Medulla oblongata (tissue), 1 donor: ENCODE measurements at regions not wholly inside any gene's neighbourhood (a gene's known extent, or its start where the extent isn't known, plus 50 kb on each side); places are given as distances from the start of the nearest gene placed in this dataset.
"Not testable (repeated sequence)": the region's sequence is repeated elsewhere in the genome, so short reads cannot be mapped to it uniquely, and the experiment has no call there.

Experiments
- DNase-seq: peaks from one replicate; pipeline ENCODE4 v3.0.0-alpha.2; 2015; ENCODE audit errors: extremely low spot score

DNA sequence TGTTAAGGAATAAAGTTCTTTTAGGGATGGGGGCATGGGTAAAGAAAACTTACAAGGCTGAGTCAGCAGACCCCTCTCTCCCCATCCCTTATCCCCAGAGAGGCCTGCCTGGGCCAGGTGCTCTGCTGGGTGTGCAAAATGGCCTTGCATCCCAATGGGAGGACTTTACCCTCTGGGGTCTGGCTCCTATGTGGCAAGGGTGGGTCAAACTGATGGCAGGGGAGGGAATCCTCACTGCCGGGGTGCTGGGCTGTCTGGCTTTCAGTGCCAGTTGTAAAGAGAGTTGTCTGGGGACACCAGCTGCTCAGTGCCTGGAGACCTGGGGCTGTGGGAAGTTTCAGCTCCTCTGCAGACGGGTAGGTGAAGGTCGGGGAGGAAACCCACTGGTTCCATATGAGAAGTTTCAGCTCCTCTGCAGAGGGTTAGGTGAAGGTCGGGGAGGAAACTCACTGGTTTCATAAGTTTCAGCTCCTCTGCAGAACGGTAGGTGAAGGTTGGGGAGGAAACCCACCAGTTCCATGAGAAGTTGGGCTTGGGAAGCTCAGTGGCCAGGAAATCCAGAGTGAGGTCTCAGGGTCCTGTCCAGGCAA is 127.2 kb upstream of the PODXL start:
- DNase-seq: no peak

DNA sequence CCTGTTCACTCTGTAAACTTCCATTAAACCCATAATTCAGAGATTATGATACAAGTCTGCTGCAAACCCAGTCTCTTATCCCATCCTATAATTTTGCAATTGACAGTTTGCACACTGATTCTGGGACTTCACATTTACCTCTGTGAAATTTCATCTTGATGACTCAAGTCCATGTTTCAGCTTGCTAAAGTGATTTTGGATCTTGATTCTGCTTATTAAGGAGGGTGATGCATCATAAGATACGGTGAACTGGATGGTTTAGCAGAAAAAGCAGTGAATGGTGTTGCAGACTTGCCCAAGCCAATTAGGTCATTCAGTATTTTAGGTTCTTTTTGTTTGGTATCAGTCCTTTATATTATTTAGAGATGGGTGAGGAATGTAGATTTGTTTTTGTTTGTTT is 125.5 kb upstream of the PODXL start:
- DNase-seq: no peak

DNA sequence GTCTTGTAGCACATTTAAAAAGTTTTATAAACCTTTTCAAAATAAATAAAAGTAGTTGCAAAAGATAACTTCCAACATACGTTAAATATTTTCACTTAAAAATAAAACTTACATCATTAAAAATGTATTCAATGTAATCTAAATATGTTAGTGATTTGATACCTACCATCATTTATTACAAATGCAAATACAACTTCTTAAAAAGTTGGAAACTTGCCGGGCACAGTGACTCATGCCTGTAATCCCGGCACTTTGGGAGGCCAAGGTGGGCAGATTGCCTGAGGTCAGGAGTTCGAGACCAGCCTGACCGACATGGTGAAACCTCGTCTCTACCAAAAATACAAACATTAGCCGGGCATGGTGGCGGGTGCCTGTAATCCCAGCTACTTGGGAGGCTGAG is 122.6 kb upstream of the PODXL start:
- not testable (repeated sequence) for DNase-seq

DNA sequence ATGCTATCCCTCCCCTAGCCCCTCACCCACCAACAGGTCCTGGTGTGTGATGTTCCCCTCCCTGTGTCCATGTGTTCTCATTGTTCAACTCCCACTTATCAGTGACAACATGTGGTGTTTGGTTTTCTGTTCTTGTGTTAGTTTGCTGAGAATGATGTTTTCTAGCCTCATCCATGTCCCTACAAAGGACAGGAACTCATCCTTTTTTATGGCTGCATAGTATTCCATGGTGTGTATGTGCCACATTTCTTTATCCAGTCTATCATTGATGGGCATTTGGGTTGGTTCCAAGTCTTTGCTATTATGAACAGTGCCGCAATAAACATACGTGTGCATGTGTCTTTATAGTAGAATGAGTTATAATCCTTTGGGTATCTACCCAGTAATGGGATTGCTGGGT is 120.4 kb upstream of the PODXL start:
- DNase-seq: not testable (repeated sequence)

DNA sequence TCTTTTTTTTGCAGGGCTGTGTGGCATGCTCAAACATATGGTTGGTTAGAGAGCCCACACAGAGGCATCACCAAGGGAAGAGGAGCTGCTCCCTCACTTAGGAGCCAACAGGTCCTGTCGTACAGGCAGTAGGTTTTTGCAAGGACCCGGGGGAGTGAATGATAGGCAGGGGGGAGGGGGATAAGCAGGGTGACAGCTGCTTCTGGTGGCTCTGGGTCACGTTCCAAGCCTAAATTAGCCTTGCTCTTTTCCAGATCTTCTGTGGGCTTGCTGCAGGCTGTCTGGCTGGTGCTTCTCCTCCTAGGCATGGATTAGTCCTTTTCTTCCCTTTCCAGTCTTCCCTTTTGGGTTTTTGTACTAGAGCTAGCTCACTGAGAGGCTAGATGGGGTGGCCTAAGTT is 117.7 kb upstream of the PODXL start:
- DNase-seq: no peak

DNA sequence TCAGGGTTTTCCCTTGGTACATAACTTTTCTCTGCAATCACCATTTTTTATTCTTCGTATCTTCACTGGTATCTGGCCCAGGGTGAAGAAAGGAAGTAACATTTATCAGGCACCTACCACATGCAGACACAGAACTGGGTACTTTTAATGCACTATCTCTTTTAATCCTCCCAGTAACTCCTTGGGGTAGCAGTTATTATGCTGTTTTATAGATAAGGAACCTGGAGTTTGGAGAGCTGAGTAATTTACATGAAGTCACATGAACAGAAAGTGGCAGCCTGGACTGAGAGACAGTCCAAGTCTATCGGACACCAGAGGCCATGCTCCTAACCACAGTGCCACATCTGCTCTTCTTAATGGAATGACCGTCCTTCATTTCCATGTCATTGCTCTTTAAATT is 117.1 kb upstream of the PODXL start:
- no peak for DNase-seq

DNA sequence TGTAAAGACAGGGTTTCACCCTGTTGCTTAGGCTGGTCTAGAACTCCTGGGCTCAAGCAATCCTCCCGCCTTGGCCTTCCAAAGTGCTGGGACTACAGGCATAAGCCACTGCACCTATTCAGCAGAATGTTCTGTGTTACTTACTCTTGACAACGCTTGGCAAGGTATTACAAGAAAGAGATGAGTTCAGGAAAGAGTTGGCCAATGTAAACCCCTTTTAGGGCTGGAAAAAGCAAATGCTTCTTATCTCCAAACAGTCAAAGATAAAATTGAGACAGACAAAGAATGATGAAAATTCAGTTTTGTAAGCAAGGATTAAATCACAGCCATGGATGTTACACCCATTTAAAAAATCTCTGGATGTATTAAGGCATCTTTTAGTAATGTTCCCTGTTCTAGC is 114.0 kb upstream of the PODXL start:
- no peak for DNase-seq

DNA sequence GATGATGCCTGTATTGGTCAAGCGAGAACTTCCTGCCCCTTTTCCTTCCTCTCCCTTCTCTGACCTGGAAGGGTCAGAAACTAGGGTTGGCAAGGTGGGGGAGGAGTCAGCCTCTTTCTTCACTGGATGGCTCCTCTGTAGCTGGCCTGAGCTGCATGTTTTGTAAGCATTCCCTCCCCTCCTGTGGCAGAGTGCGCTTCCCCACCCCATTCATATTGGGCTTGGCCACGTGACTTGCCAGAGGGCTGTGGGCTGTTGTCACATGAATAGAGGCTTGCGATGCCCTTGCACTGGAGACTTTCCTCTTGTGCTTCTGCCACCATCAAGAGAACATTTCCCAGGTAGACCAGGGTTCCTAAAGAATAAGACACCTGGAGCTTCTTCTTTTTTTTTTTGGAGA is 111.3 kb upstream of the PODXL start:
- DNase-seq: no peak

DNA sequence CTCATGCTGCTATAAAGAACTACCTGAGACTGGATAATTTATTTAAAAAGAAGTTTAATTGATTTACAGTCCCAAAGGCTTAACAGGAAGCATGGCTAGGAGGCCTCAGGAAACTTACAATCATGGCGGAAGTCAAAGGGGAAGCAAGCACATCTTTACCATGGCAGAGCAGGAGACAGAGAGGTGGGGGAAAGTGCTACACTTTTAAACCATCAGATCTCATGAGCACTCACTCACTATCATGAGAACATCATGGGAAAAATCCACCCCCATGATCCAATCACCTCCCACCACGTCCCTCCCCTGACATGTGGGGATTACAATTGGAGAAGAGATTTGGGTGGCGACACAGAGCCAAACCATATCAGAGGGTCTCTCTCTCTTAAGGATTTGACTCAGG is 108.6 kb upstream of the PODXL start:
- DNase-seq: no peak

DNA sequence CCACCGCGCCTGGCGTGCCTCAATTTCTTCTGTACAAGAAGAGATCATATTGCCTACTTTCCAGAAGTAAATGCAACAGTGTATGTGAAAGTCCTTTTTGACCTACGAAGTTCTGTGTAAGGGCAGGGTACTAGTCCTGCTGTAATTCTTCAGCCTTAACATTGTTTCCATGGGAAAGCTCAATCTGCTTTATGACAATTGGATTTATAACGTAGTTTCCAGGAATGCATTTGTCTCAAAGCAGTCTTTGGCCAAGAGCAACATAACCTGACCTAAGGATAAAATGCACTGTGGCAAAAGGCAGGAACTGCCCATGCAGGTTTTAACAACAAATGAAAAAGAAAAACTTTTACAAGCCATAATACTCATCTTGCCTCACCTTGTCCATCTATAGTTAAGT is 108.1 kb upstream of the PODXL start:
- no peak for DNase-seq

DNA sequence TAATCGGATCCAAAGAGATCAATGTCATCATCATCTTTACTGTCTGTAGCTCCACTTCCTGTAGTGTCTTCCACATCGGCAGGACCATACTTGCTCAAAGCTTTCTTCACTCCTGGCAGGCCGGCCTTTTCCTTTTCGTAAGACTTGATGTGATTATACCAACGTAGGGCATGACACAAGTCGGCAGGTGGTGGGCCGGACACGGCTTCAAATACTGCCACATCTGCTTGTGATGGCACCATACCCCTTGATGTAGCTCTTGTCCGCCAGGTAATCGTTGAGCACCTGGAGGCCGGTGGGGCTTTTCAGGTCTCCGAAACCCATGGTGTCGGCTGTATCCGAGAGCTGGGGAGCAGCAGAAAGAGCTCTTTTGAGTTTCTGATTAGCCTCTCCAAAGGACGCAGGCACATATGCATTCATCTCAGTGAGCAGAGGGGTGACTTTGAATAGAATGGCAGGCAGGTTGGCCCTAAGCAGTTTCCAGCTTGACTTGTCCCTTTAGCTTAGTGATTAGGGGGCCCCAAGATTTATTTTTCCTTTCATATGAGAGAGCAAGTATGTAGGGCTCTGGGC is 106.0 kb upstream of the PODXL start:
- DNase-seq: not testable (repeated sequence)

DNA sequence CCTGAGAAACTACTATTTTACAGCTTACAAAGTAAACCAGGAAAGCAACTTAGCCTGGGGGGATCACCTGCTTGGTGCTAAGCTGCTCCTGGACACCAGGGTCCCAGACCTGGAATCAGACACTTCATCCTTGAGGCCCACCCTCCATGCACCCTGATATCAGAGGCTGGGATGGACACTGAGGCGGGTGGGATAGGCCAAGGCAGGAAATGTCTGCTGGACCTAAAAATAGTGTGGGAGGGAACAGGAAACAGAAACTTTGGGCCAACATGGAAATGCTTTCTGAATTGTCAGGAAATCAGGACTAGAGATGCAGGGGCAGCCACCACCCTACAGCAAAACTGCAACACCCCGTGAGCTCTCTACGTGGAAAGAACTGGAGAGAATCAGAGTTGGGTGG is 101.5 kb upstream of the PODXL start:
- no peak for DNase-seq

DNA sequence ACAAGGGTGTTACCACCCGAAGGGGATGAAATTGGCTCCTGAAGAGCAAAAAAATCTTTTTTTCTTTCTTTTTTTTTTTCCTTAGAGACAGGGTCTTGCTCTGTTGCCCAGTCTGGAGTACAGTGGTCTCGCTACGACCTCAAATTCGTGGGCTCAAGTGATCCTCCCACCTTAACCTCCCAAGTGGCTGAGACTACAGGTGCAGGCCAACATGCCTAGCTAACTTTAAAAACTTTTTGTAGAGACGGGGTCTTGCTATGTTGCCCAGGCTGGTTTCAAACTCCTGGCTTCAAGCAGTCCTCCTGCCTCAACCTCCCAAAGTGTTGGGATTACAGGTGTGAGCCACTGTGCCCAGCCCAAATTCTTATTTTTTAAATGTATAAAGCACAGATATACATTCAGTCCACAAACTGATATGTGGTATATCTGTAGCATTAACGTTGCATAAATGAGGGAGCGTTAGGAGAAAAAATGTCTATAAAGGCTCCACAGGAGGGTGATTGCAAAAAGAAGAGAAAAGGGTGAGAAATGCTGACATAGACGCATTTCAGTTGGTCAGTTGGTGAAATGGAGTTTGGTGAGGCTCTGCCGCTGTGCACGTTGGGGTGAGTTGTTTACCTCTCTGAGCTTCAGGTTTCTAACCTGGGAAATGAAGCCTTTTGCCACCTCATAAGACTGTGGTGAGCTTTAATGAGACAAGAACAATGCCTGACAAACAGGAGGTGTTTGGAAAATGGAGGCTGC is 100.7 kb upstream of the PODXL start:
- no peak for DNase-seq

DNA sequence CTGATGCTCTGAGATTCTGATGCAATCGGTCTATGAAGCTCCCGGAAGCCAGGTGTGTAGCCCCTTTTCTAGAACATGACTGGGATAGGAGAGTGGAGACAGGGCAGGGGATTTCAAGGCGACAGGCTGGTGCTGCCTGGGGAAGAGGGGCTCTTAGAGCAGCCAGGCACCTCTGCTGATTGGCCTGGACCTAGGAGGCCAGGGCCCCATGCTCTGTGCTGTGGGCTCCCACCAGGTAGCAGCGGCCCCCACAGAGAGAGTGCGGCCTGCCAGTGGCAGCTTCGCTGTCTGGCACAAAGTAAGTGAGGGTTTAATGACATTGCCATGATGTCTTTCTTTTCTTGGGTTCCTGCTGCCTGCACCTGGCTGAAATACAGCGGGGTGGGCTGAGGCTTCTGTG is 99.4 kb upstream of the PODXL start:
- no peak for DNase-seq

DNA sequence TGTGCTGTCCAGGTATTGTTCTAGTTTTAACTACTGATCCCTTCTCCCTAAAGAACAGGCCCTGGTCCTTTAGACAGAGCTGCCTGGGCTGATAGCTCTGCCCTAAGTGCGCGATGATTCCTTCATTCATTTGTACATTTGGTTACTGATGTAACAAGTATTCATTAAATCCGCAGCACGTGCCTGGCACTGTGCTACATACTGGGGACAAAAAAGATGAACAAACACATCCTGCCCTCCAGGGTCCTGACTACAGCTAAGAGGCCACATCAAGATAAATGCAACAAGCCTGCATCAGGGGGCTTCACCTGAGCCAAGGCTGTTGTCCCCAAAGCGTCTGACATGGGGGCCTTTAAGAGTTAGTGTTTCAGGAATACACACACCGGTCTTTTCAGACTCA is 99.0 kb upstream of the PODXL start:
- DNase-seq: no peak

DNA sequence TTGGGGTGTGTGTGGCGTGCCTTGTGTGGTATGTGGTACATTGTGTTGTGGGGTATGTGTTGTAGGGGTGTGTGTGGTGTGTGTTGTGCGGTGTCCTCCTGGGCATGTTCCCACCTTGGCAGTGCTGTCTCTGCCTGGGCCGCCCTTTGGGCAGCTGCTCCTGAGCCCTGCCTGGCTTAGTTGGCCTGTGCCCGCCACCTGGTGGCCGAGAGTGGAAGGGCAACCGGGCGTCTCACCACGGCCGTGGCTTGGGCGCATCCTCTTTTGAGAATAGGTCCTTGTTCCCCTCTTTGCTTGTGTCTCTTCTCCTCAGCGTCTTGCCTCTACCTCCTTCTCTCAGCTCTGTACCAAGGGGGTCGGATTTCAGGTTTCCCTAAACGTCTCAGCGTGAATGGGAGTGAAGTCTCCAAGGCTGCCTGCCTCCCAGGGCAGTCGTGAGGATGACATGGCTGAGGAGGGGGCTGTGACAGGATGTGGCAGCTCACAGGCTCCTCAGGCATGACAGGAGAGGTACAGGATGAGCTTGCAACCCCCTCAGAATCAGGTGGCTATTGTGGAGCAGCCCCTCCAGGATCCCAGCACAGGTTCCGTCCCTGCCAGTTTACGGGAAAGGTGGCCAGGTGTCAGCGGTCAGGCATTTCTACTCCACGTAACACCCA is 98.4 kb upstream of the PODXL start:
- peak; percentile 79 for DNase-seq

DNA sequence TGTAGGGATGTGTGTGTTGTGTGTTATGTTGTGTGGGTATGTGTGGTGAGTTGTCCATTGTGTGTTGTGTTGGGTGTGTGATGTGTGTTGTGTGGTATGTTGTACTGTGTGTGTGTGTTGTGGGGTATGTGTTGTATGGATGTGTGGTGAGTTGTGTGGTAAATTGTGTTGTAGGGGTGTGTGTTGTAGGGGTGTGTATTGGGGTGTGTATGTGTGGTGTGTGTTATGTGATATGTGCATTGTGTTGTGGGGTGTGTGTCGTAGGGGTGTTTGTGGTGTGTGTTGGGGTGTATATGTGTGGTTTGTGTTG is 97.8 kb upstream of the PODXL start:
- DNase-seq: no peak

DNA sequence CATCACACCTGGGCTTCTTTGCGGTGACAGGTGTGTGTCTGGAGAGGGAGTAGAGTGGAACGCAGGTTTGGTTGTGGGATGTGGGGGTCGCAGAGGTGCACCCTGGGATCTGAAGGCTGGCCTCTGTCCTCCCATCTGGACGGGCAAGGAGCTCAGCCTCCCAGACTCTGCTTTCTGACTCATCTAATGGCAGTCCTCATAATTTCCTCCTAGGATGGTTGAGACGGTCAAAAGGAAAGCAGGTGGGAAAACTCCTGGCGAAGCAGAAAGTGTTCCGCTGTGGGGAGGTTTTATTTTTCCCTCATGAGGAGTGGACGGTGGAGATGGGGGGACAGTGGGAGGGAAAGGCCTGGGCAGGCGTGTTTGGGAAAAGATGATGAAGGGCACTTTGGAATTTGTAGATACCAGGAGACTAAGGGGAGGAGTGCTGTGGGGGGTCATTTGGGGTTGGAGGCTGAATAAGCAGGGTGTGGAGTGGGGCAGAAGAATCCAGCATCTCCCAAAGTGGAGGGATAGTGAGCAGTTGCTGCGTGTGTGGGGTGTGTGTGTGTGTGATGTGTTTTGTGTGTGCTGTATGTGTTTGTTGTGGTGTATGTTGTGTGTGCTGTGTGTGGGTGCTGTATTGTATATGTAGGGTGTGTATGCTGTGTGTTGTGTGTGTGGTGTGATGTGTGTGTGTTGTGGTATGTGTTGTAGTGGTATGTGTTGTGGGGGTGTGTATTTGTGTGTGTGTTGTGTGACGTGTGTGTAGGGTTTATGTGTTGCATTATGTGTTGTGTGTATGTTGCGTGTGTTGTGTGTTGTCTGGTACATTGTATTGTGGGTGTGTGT is 97.2 kb upstream of the PODXL start:
- no peak for DNase-seq

DNA sequence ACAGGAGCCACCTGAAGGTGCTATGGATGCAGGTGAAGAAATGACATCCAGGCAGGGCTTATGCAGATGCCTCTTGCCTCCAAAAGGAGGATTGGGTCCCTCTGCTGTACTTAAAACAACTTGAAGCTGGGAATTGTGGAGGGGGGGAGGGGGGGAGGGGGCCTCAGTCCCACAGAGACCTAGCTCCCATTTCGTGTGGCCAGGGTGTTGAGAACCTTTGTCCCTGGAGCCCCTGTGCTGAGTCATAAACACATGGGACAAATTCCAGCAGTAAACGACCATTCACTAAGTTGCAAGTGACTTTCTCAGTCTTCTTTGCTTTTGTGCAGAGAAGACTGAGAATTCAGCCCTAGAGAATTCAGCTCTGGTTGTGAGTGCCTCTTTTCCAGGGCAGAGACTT is 96.5 kb upstream of the PODXL start:
- no peak for DNase-seq

DNA sequence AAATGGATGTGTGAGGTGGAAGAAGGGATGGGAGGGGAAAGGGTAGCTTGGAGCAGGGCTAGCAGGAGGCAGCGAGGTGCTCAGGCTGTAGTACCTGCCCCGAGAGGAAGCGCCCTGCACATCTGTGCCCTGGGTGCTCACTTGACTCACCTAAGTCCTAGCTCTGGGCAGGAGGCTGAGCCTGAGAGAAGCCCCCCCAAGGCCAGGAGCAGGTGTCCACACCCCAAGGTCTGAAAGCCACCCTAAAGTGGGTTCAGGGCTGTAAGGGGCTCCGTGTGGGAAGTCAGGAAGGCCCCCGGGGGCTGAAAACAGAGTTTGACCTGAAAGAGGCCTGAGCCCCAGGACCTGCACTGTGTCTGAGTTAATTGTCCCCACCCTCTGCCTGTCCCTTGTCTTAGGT is 95.8 kb upstream of the PODXL start:
- no peak for DNase-seq

DNA sequence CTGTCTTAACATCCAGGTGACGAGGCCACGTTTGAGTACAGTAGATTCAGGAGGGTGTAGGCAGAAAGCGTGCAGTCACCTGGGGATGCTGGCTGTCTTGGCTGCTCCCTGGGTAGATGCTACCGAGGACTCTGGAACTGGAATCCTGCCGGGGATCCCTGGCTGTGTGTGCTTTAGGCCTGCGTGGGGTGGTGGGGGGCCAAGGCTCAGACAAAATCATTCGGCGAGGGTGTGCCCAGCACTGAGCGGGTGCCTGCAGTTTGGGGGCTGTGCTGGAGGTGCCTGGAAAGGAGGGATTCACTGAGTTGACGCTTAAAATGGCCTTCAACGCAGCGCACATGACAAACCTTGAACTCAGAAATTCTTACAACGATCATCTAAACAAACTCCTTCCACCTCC is 93.5 kb upstream of the PODXL start:
- no peak for DNase-seq

DNA sequence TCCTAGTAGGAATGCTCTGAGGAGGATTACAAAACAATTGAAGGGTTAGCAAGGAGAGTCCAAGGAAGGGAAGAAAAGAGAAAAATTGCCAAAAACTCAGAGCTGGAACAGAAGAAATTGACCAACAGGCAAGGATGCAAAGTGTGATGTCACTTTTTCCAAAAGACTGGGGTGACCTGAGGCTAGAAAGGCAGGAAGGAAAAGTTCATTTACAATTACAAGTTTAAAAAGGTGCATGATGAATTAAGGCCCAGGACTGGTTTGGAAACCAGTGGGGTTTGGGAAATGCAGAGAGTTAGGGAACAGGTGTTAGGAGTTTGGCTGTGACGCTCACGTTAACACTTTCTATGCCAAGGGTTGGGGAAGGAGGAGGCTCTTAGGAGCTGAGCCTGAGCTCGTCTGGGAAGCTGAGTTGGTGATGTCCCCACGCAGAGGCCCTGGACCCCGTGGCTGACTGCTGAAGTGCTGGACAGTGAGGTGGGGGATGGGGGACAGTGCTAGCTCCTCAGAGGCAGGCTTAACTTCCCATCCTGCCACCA is 92.6 kb upstream of the PODXL start:
- no peak for DNase-seq
